Renal pelvis (tissue), 1 donor: ENCODE measurements at regions not wholly inside any gene's neighbourhood (a gene's known extent, or its start where the extent isn't known, plus 50 kb on each side); places are given as distances from the start of the nearest gene placed in this dataset.

Source experiments
- DNase-seq: peaks from one replicate; pipeline ENCODE4 v3.0.0-alpha.2; 2013

DNA sequence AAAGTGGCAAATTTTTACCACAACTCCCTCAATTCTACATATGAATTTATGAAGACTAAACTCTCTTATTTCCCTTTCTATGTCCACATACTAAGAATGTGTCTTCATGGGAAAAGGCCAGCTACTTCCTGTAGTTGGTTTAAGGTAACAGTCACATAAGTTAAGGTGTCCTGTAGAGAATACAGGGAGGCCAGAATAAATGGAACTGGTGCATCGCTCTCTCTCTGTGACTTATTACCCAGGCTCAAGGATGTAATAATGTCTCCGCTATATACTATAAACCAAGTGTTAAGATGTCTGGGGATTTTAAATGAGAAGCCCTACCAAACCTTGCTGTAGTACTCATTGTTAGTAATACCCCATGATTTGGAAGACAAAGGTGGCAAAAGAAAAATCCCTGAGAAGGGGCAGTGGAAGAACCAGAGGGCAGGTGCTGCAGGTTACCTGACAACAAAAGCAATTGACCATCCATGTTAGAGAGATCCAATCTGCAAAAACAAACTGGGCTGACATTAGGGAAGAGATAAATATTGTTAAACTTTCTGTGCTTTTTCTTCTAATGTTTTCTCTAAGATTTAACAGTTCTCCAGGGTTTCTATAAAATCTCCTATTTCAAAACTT is 372.8 kb downstream of the TMX3 start:
- DNase-seq: no peak

DNA sequence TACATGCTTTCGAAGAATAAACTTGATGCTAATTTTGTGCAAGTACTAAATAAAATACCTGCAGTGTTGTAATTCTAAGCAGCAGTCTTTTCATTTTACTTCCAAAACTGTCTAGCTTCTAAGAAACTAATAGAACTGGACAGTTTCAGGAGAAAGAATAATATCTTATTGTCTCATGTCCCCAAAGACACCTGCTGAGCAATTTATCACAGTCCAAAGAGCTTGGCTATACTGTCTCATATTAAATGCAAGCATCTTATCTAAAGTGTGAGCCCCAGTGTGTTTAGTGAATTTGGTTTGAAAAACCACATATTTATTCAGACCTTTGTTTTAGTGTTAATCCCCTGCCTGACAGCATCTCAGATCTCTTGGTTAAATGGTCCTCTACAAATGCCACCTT is 374.3 kb downstream of the TMX3 start:
- no peak for DNase-seq

DNA sequence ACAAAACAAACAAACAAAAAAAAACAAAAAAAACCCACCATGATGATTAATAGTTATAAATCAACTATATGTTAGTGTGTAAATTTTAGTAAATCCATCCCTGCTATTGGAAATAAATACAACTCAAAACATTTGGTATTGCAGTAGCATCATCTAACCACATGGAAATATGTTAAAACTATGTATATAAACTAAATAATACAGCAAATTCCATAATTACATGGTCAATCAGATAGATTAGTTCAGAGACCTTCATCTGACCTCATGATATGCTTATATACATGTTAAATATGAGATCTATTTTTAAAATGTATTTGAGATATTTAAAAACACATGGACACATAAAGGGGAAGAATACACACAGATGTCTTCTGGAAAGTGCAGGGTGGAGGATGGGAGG is 384.2 kb downstream of the TMX3 start:
- no peak for DNase-seq

DNA sequence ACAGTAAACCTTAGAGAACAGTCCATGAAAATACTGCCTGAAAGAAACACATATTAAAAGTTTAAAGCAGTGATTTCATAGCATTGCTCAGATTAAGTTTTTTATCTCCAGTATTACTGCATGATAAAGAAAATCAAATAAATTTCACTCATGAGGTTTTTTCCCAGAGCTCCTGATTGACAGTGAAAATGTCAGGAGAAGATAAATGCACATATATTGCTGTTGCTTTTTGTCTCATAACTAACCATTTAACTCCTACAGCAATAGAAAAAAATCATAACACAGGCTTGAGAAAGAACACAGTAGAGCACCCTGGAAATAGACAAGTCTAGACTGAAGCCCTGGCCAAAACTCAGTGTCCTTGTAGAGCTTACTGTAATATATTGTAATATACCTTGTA is 391.0 kb downstream of the TMX3 start:
- DNase-seq: no peak

DNA sequence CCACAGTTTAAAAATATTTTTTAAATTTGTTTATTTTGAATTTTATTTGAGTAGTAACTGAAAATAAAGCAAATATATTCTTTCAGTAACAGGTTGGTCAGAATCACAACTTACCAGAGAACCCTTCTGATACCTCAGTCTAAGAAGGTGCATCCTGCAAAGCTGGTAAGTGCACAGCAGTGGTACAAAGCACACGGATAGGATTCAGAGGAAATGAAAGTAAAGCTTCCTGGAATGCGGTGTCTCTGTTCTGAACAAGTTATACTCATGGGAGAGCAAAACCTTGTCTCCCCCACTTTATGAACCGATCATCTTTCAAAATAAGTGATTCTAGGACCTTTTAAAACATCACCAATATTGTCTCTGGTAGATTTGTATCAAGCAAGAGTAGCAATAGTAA is 398.3 kb downstream of the TMX3 start:
- DNase-seq: no peak

DNA sequence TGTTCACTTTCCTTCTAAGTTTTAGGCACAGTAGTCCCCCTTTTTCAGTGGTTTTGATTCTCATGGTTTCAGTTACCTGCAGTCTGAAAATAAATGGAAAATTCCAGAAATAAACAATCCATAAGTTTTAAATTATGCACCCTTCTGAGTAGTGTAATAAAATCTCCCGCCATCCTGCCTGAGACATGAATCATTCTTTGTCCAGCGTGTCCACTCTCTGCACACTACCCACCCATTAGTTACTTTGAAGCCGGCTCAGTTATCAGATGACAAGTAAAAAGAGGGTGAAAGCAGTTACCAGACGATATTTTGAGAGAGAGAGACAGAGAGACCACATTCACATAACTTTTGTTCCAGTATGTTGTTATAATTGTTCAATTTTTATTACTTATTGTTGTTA is 400.5 kb downstream of the TMX3 start:
- peak; percentile 24 for DNase-seq

DNA sequence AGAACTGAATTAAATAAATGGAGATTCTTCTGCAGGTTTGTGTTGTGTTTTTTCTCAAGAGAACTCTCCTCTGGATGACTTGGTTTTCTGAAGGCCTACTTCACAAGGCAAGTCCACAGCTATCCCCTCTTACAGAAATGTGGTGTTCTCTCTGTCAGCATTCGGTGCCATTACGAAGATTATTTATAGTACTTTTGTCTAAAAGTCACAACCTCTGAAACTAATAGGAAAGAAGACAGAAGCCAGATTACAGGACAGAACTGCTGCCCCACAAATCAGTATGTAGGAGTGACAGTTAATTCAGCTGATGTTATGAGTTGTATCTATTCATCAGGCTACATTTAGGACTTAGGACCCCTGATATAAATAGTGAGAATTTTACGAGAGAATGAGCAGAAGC is 413.5 kb downstream of the TMX3 start:
- DNase-seq: peak; percentile 5

DNA sequence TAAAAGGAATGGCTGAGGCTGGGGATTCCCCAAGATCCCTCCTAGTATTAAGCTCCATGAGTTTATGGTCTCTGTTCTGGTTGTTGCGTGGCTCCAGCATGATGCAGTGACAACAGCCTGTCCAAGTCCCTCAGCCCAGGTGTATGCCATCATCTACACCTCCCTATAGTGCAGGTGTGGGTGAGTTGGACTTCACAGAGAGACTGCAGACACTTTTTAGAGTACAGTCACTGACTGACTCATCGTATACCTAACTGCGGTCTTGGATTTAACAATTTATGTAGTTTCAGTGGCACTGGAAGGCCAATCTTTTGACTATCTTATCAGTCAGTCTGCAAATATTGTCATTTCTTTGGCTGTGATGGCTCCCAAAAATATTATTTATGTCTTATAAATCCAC is 415.0 kb downstream of the TMX3 start:
- no peak for DNase-seq

DNA sequence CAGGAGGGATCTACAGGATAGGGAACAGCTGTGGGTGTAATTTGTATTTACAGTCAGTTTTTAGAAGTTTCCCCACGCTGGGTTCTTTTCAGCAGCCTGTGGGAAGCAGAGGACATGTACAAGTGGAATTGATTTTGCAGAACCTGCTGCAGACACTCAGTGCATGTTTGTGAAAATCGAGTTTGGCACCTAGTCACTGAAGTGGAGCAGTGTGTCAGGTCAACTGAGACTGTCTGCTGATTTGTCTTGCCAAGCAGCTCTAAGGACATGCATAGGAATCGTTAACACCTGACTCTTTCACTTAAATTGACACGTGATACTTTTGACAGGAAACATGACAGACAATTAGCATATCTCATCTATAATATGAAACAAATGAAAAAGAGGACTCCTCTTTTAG is 416.6 kb downstream of the TMX3 start:
- no peak for DNase-seq

DNA sequence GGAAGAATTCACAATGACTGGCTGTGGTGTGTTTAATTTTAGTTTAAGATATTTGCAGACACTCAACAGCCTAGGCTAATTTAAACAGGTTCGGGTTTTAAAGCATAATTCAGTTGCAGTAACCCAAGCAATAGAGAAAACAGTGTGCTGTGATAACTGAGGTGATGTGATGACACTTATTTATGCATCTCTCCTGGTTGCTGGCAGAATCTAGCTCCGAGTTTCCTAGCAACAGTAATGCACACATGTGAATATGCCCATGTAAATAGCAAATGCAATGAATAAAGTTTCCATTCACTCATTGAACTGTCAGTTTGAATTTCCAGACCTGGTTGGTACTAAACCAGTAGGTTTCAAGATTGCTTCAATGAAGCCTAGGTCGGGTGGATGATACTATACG is 426.5 kb downstream of the TMX3 start:
- no peak for DNase-seq

DNA sequence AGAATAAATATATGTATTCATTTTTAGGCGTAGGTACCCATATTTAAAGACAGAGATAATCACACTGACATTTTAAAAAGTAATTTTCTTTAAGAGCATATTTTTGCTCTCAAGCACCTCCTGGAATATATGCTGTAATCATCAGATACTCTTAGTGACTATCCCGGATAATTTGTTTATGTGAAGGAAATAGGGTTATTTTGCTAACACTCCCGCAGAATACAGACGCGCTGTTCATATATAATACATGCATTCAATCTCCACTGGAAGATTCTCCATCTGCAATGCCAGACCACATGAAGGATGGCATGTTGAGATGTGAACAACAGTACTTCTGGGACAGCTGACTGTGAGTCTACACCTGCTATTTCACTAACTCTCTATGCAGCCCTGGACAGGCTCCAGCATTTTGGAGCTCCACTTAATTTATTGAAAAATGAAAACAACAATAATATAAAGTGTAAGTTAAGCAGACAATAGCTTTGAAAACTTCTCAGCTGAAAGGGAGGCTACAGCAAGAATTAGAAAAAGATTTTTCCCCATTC is 430.6 kb downstream of the TMX3 start:
- no peak for DNase-seq

DNA sequence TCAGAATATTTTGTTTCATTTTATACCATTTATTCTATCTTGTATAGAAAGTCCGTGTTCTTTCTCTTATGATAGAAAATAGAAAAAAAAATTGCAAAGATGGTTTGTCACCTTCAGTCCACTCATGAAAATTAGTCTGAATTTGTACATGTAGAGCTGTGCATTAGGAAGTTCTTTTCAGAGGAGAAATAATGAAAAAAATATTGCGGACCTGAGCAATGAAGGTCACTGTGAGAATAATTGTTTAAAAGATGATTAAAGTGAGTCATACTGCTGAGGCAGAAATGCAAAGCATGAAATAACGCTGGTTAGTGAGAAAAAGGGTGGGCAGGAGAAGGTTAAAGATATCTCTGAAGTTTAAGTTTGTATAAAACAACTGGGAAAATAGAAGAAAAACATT is 431.1 kb downstream of the TMX3 start:
- DNase-seq: no peak

DNA sequence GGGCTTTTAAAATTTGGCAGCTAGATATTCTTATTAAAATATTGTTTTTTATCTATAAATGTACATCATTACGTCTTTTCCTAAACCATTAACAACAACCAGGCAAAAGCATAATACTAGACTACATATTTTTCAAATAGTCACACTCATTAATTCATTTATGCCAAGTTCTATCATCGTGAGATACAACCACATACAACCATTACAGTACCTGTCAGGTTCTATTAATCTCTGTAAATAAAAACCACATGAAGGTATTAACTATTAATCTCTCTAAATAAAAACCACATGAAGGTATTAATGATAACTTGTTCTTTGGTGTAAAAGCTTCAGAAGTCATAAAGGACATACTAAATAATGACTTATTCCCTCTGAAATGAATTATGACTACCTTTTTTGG is 432.7 kb downstream of the TMX3 start:
- DNase-seq: no peak

DNA sequence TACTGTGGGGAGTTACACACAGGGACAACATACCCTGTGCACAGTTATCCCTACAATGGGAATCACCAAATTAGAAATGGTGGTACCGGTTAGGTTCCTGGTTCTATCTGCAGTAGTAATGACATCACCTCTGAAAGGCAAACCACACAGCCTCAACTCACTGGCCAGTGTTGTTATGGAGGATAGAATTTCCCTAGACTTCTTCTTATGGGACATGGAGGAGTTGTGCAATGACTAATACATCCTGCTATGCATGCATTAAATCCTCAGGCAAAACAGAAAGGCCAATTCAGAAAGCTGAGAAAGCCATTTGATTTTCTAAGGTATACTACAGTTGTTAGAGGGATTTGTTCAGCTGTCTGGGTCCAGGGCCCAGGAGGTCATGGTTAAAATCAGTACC is 439.3 kb downstream of the TMX3 start:
- no peak for DNase-seq

DNA sequence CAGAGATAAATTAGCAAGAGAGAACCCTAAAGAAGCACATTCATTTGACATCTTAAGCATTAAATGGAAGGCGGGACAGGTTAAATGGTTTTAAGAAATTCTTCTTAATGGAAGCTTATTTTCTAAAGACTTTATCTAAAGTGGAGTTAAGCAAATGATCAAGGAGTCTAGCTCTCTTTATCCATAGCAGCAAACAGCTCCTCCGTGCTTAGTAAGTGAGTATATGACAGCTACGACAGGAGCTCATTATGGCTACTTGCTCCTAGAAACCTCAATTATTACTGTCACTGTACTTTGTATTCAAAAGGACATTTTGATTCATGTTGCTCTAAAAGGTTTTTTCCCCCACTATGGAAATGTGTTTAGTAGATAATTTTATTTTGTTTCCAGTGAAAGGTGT is 444.9 kb downstream of the TMX3 start:
- DNase-seq: no peak

DNA sequence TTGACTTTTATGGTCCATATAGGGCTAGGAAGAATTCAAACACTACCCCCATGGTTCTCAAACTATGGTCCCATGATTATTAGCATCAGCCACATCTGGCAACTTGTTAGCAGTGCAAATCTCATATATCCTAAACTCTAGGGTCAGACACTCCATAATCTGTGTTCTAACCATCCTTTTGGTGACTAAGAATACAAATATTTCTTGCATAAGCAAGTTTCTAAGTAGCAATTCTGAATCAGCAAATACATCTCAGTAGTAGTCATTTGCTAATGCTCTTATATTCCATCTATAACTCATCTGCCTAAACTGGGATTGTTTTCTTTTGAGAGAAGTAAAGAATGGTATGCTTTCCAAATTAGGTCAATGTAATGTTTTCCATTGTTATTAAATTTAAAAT is 447.3 kb downstream of the TMX3 start:
- no peak for DNase-seq

DNA sequence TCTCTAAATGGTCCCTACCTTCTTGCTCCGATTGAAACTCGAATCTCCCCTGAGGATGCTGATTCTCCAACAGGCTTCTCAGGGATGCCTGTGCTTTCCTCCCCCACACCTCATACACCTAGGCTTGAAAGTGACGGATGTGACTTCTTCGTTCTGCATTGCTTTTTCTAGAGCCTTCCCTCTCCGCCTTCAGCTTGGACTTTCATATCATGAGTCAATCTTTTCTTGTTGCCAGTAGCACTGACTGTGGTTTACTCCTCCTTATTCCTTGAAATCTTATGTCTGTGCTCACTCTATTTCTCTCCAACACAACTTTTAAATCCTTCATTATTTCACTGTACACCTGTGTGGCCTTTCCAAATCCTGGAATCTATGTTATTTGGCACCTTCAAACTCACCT is 451.4 kb downstream of the TMX3 start:
- no peak for DNase-seq

DNA sequence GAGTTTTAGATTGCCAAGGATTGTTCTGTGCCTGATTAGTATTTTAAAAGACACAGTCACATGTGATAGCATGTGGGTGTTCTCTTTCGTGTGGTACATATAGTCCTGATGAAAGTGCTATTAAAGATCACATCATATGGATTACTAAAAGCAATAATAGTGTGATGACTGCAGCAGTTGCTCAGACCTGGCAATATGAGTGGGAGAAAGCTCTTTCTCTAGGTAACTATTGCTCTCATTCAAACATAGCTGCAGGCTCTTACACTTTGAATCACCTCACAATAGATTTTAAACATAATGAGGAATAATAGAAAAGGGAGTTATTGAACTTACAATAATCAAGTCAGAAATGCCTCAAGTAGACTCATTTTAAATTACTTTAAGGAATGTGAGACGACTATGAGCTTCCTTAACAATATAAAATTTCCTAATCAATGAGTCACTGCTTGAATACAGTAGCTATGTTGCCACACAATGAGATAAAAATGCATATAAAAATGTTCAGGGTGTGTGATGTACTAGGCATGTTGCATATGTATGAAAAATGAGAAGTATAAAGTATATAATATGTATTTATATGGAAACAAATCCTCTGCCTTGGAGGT is 452.1 kb downstream of the TMX3 start:
- no peak for DNase-seq

DNA sequence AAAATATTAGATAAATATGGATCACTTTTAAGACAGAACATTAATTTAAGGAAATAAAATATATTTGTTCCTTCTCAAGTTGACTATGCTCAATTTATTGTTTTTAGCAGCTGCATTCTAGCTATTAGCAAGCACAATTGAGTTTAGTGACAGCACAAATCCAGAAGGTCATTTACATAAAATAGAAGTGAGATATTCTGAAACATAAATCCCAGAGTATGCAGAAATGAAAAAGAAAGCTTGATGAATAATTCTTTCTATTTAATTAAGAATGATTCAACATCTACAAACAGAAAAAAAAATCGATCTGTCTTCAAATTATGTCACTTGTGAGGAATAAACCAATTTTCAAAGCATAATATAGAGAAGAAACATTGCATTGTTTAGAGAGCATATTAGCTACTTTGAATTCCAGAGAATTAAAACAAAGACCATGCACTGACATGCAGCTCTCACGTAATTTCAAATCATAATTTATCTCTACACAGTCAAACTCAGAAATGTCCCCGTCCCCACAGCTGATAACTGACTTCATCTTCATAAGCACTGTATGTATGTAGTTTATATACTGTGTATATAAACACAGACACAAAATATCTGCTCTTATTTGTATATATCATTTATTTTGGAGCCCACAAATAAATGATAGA is 458.4 kb downstream of the TMX3 start:
- no peak for DNase-seq

DNA sequence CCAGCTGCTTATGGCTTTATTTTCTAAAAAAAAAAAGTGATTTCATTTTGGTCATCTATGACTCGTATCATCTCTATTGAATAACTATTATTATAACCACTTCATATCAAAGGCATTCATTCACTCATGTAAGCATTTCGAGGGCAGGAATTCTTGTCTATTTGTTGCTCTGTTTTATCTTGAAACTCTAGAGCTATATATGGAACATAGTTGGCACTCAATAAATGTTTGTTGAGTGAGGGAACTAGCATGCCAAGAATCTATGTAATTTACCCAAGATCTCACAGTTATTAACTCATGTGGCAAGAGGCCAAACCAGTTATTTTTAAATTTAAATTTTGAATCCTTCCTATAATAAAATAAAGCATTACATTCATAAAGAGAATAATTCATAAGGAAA is 470.1 kb downstream of the TMX3 start:
- no peak for DNase-seq

DNA sequence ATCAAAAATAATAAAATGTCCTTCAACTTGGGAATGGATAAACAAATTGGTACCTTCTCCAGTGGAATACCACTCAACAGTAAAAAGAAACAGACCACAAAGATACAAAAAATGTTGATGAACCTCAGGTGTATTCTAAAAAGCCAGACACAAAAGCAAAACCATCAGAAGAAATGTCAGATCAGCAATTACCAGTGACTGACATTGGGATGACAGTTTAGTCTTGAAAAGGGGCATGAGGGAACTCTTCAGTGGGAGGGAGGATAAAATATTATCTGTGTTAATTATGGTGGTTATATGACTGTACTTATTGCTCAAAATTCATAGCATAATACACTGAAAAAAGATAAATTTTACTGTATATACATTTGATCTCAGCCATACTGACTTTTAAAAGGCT is 473.0 kb downstream of the TMX3 start:
- no peak for DNase-seq

DNA sequence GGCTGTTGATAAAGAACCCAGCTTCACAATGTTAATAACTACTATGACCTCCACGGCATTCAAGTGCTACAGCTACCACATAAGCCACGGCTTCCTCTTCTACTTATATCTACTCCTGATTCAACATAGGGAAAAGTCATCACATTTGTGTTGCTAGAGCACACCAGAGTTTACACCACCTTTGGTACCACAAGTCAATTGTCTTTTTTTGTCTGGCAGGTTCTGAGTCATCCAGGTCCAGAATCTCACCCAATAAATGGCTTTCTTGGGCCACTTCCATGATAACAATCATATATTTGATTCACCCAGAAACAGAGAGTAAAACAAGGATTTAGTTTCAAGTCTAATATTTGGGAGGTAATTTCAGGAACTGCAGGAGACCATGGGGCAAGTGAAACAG is 480.2 kb downstream of the TMX3 start:
- DNase-seq: no peak

DNA sequence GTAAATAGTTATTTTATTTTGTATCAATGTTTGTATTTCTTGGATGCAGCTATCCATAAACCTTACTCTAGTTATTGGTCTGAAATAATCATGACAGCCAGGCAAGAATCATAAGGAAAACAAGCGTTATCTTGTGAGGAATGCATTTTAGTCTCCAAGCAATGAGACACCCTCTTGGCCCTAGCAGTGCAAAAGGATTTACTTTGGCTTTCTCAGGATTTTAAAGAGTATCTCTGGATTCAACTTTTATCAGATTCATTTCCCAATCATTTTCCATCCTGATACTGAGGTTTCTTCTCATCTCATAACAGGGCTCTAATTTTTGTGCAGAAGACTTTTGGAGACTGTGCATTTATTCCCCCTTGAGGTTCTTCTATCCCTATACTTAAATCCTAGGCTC is 480.8 kb downstream of the TMX3 start:
- no peak for DNase-seq

DNA sequence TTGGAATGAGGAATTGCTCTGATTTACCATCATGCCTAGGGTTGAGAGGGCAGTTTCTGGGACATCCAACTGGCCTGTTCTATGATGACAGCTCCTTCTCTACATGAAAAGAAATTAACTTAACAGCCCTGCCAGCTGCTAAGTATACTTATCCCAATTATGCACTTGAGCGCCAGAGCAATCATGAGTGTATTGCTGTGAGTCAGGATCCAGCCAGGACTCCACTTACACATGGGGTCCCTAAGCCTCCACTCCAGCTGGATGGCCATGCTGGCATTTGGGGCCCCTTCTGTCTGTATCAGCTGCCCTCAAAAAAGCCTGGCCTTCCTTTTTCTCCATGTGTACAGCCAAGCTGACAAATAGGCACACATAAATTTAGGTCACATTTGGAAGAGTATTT is 481.9 kb downstream of the TMX3 start:
- no peak for DNase-seq
